Hepatocyte (in vitro differentiated cells): ENCODE measurements at regions not wholly inside any gene's neighbourhood (a gene's known extent, or its start where the extent isn't known, plus 50 kb on each side); places are given as distances from the start of the nearest gene placed in this dataset.

ENCODE experiments used
- DNase-seq: peaks from one replicate; pipeline ENCODE4 v3.0.0-alpha.2; 2016; ENCODE audit warnings: low spot score
- H2AFZ ChIP-seq: fragments of 200-600 bp; sonication (generic); 2 replicates; pipeline ENCODE4 v1.6.0; 2016; ENCODE audit warnings: antibody characterized with exemption, mild to moderate bottlenecking
- H3K27ac ChIP-seq: fragments of 200-600 bp; sonication (generic); 2 replicates; pipeline ENCODE4 v1.5.1; 2016; ENCODE audit warnings: mild to moderate bottlenecking
- H3K27me3 ChIP-seq: fragments of 200-600 bp; sonication (generic); 2 replicates; pipeline ENCODE4 v1.6.1; 2016
- H3K36me3 ChIP-seq: fragments of 200-600 bp; sonication (generic); replicated peaks from 2 replicates; pipeline ENCODE4 v1.5.1; 2016; ENCODE audit warnings: low read depth; ENCODE audit not compliant: insufficient read depth
- H3K4me1 ChIP-seq: fragments of 200-600 bp; sonication (generic); 2 replicates; pipeline ENCODE4 v1.5.1; 2016; ENCODE audit warnings: mild to moderate bottlenecking, moderate library complexity; ENCODE audit not compliant: insufficient read depth
- H3K4me2 ChIP-seq: fragments of 200-600 bp; sonication (generic); 2 replicates; pipeline ENCODE4 v1.6.0; 2016
- H3K4me3 ChIP-seq: fragments of 200-600 bp; sonication (generic); 2 replicates; pipeline ENCODE4 v1.5.1; 2016; ENCODE audit warnings: mild to moderate bottlenecking
- H3K79me2 ChIP-seq: fragments of 200-600 bp; sonication (generic); 2 replicates; pipeline ENCODE4 v1.6.0; 2017; ENCODE audit warnings: mild to moderate bottlenecking
- H3K9me2 ChIP-seq: fragments of 200-600 bp; sonication (generic); replicated peaks from 2 replicates; pipeline ENCODE4 v1.6.0; 2017; ENCODE audit warnings: mild to moderate bottlenecking; ENCODE audit not compliant: insufficient read depth
- H3K9me3 ChIP-seq: fragments of 200-600 bp; sonication (generic); 2 replicates; pipeline ENCODE4 v1.5.1; 2016; ENCODE audit warnings: low read depth, mild to moderate bottlenecking
- H4K20me1 ChIP-seq: fragments of 200-600 bp; sonication (generic); 2 replicates; pipeline ENCODE4 v1.6.0; 2016; ENCODE audit warnings: mild to moderate bottlenecking; ENCODE audit not compliant: insufficient read depth, poor library complexity, severe bottlenecking
- CTCF ChIP-seq: fragments of 200-600 bp; sonication (generic); IDR thresholded peaks from 2 replicates; pipeline ENCODE4 v1.5.1; 2016; ENCODE audit warnings: antibody characterized with exemption, mild to moderate bottlenecking; ENCODE audit not compliant: poor library complexity
- EZH2 ChIP-seq: fragments of 200-600 bp; sonication (generic); IDR thresholded peaks from 2 replicates; pipeline ENCODE4 v1.6.1; 2016; ENCODE audit warnings: antibody characterized with exemption, mild to moderate bottlenecking, borderline replicate concordance
- EZH2phosphoT487 ChIP-seq: fragments of 200-600 bp; sonication (generic); IDR thresholded peaks from one replicate; pipeline ENCODE4 v1.6.1; 2018; ENCODE audit warnings: antibody characterized with exemption, mild to moderate bottlenecking, low read depth, moderate library complexity; ENCODE audit not compliant: unreplicated experiment, severe bottlenecking
- WGBS: methylation state at CpG from one replicate; pipeline ENCODE4 v1.1.6; 2016; ENCODE audit warnings: low lambda C conversion rate; ENCODE audit errors: missing lambda C conversion rate; 5-methylcytosine and 5-hydroxymethylcytosine counted together

- Histone ChIP-seq H3K27ac (no peak overlapping the region), H3K4me1 (no peaks in the 10 kb centered on the region), H4K20me1 (no peaks in the 10 kb centered on the region), H2AFZ (no peak overlapping the region), H3K9me3 (no peaks in the 10 kb centered on the region), H3K27me3 (peaks cover 8% of the 10 kb centered on the region), H3K4me2 (no peak overlapping the region), H3K4me3 (no peak overlapping the region), H3K36me3 (no peaks in the 10 kb centered on the region), H3K79me2 (no peaks in the 10 kb centered on the region), H3K9me2 (no peaks in the 10 kb centered on the region)
- DNase-seq = no peak
- TF ChIP-seq EZH2phosphoT487 = no peak
- 72% methylated on average over 3 of the region's 3 CpGs for WGBS
These were observed 185.3 kb downstream of the TMEM132E start for GRCh38 chr17:34764716-34765115.

GRCh38 chr17:34763728-34764665 lies 184.6 kb downstream of the TMEM132E start:
- H3K9me3 ChIP-seq = no peaks in the 10 kb centered on the region
- H3K27me3 ChIP-seq = peaks cover 8% of the 10 kb centered on the region
- no peak overlapping the region for H2AFZ ChIP-seq
- H3K4me2 ChIP-seq = no peak overlapping the region
- no peaks in the 10 kb centered on the region for H3K9me2 ChIP-seq
- no peaks in the 10 kb centered on the region for H4K20me1 ChIP-seq
- no peaks in the 10 kb centered on the region for H3K36me3 ChIP-seq
- WGBS = 77% methylated on average over 7 of the region's 7 CpGs
- no peak overlapping the region for H3K4me3 ChIP-seq
- no peak overlapping the region for H3K27ac ChIP-seq
- DNase-seq = no peak
- no peaks in the 10 kb centered on the region for H3K4me1 ChIP-seq
- H3K79me2 ChIP-seq = no peaks in the 10 kb centered on the region
- TF ChIP-seq EZH2 (no peak), CTCF (no peak), EZH2phosphoT487 (no peak)

GRCh38 chr17:34762078-34762477 lies 182.7 kb downstream of the TMEM132E start:
- Histone ChIP-seq H3K4me3 (no peak overlapping the region), H2AFZ (no peak overlapping the region), H3K9me3 (no peaks in the 10 kb centered on the region), H3K9me2 (no peaks in the 10 kb centered on the region), H3K36me3 (no peaks in the 10 kb centered on the region), H3K27me3 (peaks cover 8% of the 10 kb centered on the region), H4K20me1 (no peaks in the 10 kb centered on the region), H3K27ac (no peak overlapping the region), H3K4me1 (no peaks in the 10 kb centered on the region), H3K4me2 (no peak overlapping the region), H3K79me2 (no peaks in the 10 kb centered on the region)
- TF ChIP-seq EZH2phosphoT487 = no peak
- TF ChIP-seq EZH2 = no peak
- no peak for TF ChIP-seq CTCF
- DNase-seq = no peak
- WGBS = 74% methylated on average over 3 of the region's 3 CpGs

- no peaks in the 10 kb centered on the region for H3K9me2 ChIP-seq
- no peak for TF ChIP-seq CTCF
- 84% methylated on average over 4 of the region's 4 CpGs for WGBS
- H3K79me2 ChIP-seq = no peaks in the 10 kb centered on the region
- H2AFZ ChIP-seq = no peak overlapping the region
- no peak overlapping the region for H3K27ac ChIP-seq
- DNase-seq = no peak
- no peaks in the 10 kb centered on the region for H3K36me3 ChIP-seq
- no peaks in the 10 kb centered on the region for H3K4me1 ChIP-seq
- no peaks in the 10 kb centered on the region for H4K20me1 ChIP-seq
- H3K27me3 ChIP-seq = peaks cover 8% of the 10 kb centered on the region
- no peaks in the 10 kb centered on the region for H3K9me3 ChIP-seq
- H3K4me2 ChIP-seq = no peak overlapping the region
- no peak overlapping the region for H3K4me3 ChIP-seq
These were observed 182.3 kb downstream of the TMEM132E start for GRCh38 chr17:34761646-34762045.
